CD4-positive, alpha-beta T cell (primary cell): ENCODE measurements at regions not wholly inside any gene's neighbourhood (a gene's known extent, or its start where the extent isn't known, plus 50 kb on each side); places are given as distances from the start of the nearest gene placed in this dataset.

Source experiments
- ATAC-seq: fragments of 200-7000 bp; cut with Tn5 transposase; one replicate; pipeline ENCODE4 v1.10.0; 2022; ENCODE audit warnings: mild to moderate bottlenecking; ENCODE audit not compliant: poor library complexity
- CTCF ChIA-PET: fragments of 350-600 bp; sonication (Branson Sonifier 250); formaldehyde crosslinking; loops from one replicate; lab custom pipeline; 2021; ENCODE audit warnings: antibody characterized with exemption, inconsistent platforms; lab: Charles Lee
- POLR2A ChIA-PET: fragments of 350-600 bp; sonication (Branson Sonifier 250); formaldehyde crosslinking; loops from one replicate; lab custom pipeline; 2021; ENCODE audit warnings: antibody characterized with exemption, inconsistent platforms; lab: Charles Lee
- DNase-seq, 14 experiments: peaks; one replicate each; pipeline ENCODE4 v3.0.0-alpha.2; 2013 to 2020; ENCODE audit warnings: mixed read lengths in 2 of 14
- H3K27ac ChIP-seq, 2 donors: one replicate each; pipeline versions ENCODE4 v1.5.1 to v1.7.0; 2013; ENCODE audit warnings: low read length in 2 of 2, low read depth in 1 of 2, mild to moderate bottlenecking in 1 of 2
- H3K27me3 ChIP-seq, 2 experiments: 1 replicate in 1 of 2; 2 replicates in 1 of 2; pipeline versions ENCODE4 v1.6.1 to v1.7.0; 2013; ENCODE audit warnings: low read length in 2 of 2, control low read depth in 1 of 2, mild to moderate bottlenecking in 1 of 2, moderate library complexity in 1 of 2; ENCODE audit not compliant: insufficient read depth in 2 of 2, control insufficient read depth in 1 of 2
- H3K36me3 ChIP-seq: one replicate; pipeline ENCODE4 v1.6.1; 2013; ENCODE audit warnings: low read length, control low read depth; ENCODE audit not compliant: insufficient read depth
- H3K4me1 ChIP-seq: one replicate; pipeline ENCODE4 v1.6.1; 2013; ENCODE audit warnings: low read length, control low read depth; ENCODE audit not compliant: insufficient read depth
- H3K4me3 ChIP-seq: one replicate; pipeline ENCODE4 v1.5.1; 2013; ENCODE audit warnings: mild to moderate bottlenecking, low read length, moderate library complexity
- H3K9me3 ChIP-seq, 2 experiments: 1 replicate in 1 of 2; 2 replicates in 1 of 2; pipeline versions ENCODE4 v1.6.1 to v1.7.0; 2013; ENCODE audit warnings: low read length in 2 of 2, mild to moderate bottlenecking in 2 of 2, control low read depth in 1 of 2, moderate library complexity in 1 of 2; ENCODE audit not compliant: control insufficient read depth in 1 of 2, insufficient read depth in 1 of 2
- H3K27ac Mint-ChIP-seq: one replicate; pipeline ENCODE4 v1.8.0; 2020; ENCODE audit warnings: mixed read lengths
- H3K27me3 Mint-ChIP-seq: one replicate; pipeline ENCODE4 v1.8.0; 2021; ENCODE audit warnings: mixed read lengths
- H3K36me3 Mint-ChIP-seq: one replicate; pipeline ENCODE4 v1.8.0; 2021; ENCODE audit warnings: low read depth, mixed read lengths
- H3K4me1 Mint-ChIP-seq: one replicate; pipeline ENCODE4 v1.8.0; 2021; ENCODE audit warnings: low read depth, mixed read lengths
- H3K4me3 Mint-ChIP-seq: one replicate; pipeline ENCODE4 v1.8.0; 2020; ENCODE audit warnings: mild to moderate bottlenecking, mixed read lengths
- H3K9me3 Mint-ChIP-seq: one replicate; pipeline ENCODE4 v1.8.0; 2020; ENCODE audit warnings: mixed read lengths
- CTCF ChIP-seq: fragments of 200-600 bp; IDR thresholded peaks from one replicate; pipeline ENCODE4 v1.8.0; 2022; ENCODE audit warnings: antibody characterized with exemption, mild to moderate bottlenecking
- intact Hi-C, 2 experiments: fragments of 100-400 bp; cut with DNase I in 1 of 2; cut with micrococcal nuclease in 1 of 2; formaldehyde crosslinking; loops; one replicate each; pipeline versions ENCODE4 v1.15.1 to v1.9.0; 2023 to 2025; cut with DNase I, micrococcal nuclease

- no peak overlapping the region for H3K27ac ChIP-seq
- no peak for TF ChIP-seq CTCF
- H3K4me1 ChIP-seq = no peaks in the 10 kb centered on the region
- H3K27me3 ChIP-seq = no peaks in the 10 kb centered on the region
- Mint-ChIP-seq H3K36me3 (no peaks in the 10 kb centered on the region), H3K4me1 (no peaks in the 10 kb centered on the region), H3K27me3 (no peaks in the 10 kb centered on the region), H3K4me3 (no peak overlapping the region), H3K9me3 (peaks cover 16% of the 10 kb centered on the region), H3K27ac (no peak overlapping the region)
- peaks cover 0 to 4% of the 10 kb centered on the region in 2 experiments for H3K9me3 ChIP-seq
- POLR2A ChIA-PET = no interaction called here
- intact Hi-C loops = no loop called here
- CTCF ChIA-PET = no interaction called here
- H3K36me3 ChIP-seq = no peaks in the 10 kb centered on the region
- ATAC-seq = no peak
- no peak for DNase-seq
- no peak overlapping the region for H3K4me3 ChIP-seq
These were observed 243.0 kb upstream of the KHDRBS2 start for GRCh38 chr6:62528894-62529526.

GRCh38 chr6:62523630-62524029 lies 237.6 kb upstream of the KHDRBS2 start:
- H3K36me3 ChIP-seq = no peaks in the 10 kb centered on the region
- no peak overlapping the region for H3K27ac ChIP-seq
- no peaks in the 10 kb centered on the region for H3K27me3 Mint-ChIP-seq
- no peaks in the 10 kb centered on the region for H3K9me3 ChIP-seq
- no peak for TF ChIP-seq CTCF
- H3K4me1 ChIP-seq = no peaks in the 10 kb centered on the region
- no peaks in the 10 kb centered on the region for H3K27me3 ChIP-seq
- H3K4me1 Mint-ChIP-seq = no peaks in the 10 kb centered on the region
- POLR2A ChIA-PET = no interaction called here
- H3K4me3 Mint-ChIP-seq = no peak overlapping the region
- CTCF ChIA-PET = no interaction called here
- H3K27ac Mint-ChIP-seq = no peak overlapping the region
- intact Hi-C loops = no loop called here
- ATAC-seq (no peak), DNase-seq (no peak)
- no peak overlapping the region for H3K4me3 ChIP-seq
- H3K9me3 Mint-ChIP-seq = peaks cover 15% of the 10 kb centered on the region
- H3K36me3 Mint-ChIP-seq = no peaks in the 10 kb centered on the region

GRCh38 chr6:62519574-62519973 lies 233.5 kb upstream of the KHDRBS2 start:
- Mint-ChIP-seq H3K9me3 (peaks cover 11% of the 10 kb centered on the region), H3K4me1 (no peaks in the 10 kb centered on the region), H3K27ac (no peak overlapping the region), H3K4me3 (no peak overlapping the region), H3K27me3 (no peaks in the 10 kb centered on the region), H3K36me3 (no peaks in the 10 kb centered on the region)
- no peak overlapping the region for H3K4me3 ChIP-seq
- DNase-seq (no peak), ATAC-seq (no peak)
- no peaks in the 10 kb centered on the region for H3K36me3 ChIP-seq
- intact Hi-C loops = no loop called here
- no peaks in the 10 kb centered on the region for H3K27me3 ChIP-seq
- no peak overlapping the region for H3K27ac ChIP-seq
- ChIA-PET POLR2A (no interaction called here), CTCF (no interaction called here)
- H3K4me1 ChIP-seq = no peaks in the 10 kb centered on the region
- no peaks in the 10 kb centered on the region for H3K9me3 ChIP-seq
- TF ChIP-seq CTCF = no peak
